A172 (cell line): ENCODE measurements at regions not wholly inside any gene's neighbourhood (a gene's known extent, or its start where the extent isn't known, plus 50 kb on each side); places are given as distances from the start of the nearest gene placed in this dataset.

Experiments
- DNase-seq: peaks from one replicate; pipeline ENCODE4 v3.0.0-alpha.2; 2015; ENCODE audit warnings: low spot score

DNA sequence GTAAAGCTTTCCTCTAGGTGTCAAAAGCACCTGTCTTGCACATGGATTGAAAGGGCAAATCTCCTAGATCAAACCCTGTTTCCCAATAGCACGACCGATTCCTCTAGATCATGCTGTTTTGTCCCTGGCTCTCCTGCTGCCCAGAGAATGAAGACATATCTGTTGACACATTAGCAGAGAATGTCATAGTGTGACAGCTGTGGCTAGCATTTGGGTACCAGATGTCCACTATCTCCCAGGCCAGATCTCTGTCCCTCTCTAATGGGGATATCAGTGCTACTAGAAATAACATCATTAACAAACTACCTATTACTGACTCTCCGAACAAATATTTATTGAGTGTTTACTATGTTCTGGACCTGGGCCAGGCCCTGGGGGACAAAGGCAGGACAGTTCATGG, 72.4 kb upstream of the ISX start:
- no peak for DNase-seq

DNA sequence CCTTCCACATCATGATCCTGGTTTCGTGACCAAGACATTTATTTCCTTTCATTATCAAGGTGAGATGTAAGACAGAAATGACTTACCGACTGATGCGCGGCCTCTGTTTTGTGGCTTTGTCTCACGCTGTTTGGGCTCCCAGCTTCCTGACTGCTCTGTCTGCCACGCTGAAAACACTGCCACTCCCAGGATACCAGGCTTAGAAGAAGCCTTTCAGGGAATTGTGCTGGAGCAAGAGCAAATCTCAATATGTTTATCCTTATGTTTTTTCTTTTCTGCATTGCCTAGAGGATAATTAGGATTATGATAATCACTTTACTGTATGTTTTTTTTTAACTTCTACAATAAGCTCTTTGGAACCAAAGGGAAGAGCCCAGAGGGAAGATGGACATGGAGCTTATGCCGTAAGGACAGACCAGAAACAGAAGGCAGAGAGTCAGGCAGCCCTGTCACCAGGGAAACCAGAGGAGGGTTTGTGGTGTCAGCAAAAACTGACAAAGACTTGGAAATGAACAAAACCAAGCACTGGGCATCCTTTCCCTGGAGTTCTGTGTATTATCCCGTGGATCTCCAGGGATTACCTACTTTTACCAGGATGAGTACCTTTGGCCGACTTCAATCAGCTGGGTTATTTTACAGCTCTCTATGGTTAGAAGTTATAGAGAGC, 68.2 kb upstream of the ISX start:
- DNase-seq: no peak

DNA sequence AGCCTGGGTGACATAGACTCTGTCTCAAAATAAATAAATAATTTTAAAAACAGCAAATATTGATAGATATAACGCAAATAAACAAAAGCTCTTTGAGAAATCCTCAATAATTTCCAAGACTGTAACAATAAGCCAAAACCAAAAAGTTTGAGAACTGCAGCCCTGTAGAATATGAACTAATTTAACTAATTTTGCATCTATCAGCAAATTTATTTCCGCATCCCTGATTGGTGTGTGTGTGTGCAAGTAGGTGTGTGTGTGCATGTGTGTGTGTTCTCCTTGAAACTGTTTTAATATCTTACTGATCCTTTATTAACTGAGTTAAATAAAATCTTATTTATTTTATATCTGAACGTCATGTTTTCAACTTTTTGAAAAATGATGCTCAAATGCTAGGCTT, 67.0 kb upstream of the ISX start:
- no peak for DNase-seq

DNA sequence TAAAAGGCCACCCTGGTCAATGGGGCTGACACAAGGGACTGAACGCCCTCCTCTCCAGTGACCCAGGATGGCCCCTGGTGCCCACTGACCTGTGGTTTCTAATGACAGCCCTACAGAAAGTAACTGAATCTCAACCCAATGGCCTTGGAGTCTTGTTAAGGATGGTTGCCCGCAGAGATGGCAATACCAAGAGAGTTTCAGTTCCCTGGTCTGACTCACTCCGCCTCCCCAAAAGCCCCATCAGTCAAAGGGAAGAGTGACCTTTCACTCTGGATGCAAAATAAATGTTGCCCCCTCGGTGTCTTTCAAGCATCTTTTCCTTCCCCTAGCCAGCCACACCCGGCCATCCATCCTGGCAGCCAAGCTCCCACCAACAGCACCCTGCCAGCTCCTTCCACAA, 57.7 kb upstream of the ISX start:
- DNase-seq: no peak

DNA sequence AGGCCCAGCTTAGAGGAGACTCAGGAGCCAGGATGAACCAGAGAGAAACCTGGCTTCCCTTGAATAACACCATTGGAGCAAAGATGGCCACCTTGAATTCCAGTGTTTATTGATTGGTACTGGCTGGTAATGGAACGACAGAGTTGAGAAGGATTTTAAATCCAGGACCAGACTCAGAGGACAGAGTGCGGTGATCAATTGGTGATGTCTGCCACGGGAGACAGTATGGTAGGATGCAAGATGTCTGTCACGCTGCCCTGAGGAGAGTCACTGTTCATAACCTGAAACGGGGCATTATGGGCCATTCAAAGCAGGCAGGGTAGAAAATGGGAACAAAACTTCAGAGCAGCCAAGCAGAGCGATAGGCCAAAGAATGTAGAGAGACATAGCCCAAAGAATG, 55.4 kb upstream of the ISX start:
- no peak for DNase-seq

DNA sequence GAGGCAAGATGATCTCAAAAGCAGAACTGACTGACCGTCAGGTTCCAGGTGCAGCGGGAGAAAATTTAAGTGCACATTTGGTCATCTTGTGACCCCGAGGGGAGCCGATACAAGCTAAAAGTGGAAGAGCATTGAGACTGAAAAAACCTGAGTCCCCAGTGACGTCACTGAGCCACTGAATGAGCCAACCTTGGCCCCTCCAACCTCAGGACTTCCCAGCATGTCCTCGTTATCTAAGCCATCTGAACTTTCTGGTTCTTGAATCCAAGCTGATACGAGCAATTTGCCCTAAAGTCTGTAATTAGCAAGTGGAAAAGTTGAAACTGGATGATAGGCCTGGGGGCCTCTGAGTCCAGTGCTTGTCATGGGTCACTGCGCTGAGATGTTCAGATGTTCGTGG, 51.1 kb upstream of the ISX start:
- no peak for DNase-seq
